H9 (cell line): ENCODE measurements at regions not wholly inside any gene's neighbourhood (a gene's known extent, or its start where the extent isn't known, plus 50 kb on each side); places are given as distances from the start of the nearest gene placed in this dataset.

ENCODE experiments used
- DNase-seq: peaks from one replicate; pipeline ENCODE4 v3.0.0-alpha.2; 2017
- H2AFZ ChIP-seq: one replicate; pipeline ENCODE4 v1.6.1; 2013; ENCODE audit warnings: mild to moderate bottlenecking, low read length, control low read depth, moderate library complexity
- H2AK5ac ChIP-seq: 2 replicates; pipeline ENCODE4 v1.6.1; 2013; ENCODE audit warnings: low read length, control low read depth, mixed read lengths; ENCODE audit not compliant: insufficient read length
- H2BK120ac ChIP-seq: one replicate; pipeline ENCODE4 v1.6.1; 2013; ENCODE audit warnings: low read depth, mild to moderate bottlenecking, low read length, control low read depth, inconsistent platforms; ENCODE audit not compliant: poor library complexity, severe bottlenecking
- H2BK12ac ChIP-seq: 2 replicates; pipeline ENCODE4 v1.6.1; 2013; ENCODE audit warnings: low read length, control low read depth, mixed read lengths, low read depth; ENCODE audit not compliant: insufficient read length
- H2BK15ac ChIP-seq: 2 replicates; pipeline ENCODE4 v1.6.1; 2013; ENCODE audit warnings: low read depth, low read length, control low read depth
- H2BK20ac ChIP-seq: one replicate; pipeline ENCODE4 v1.6.1; 2013; ENCODE audit warnings: low read depth, mild to moderate bottlenecking, low read length, control low read depth, inconsistent platforms; ENCODE audit not compliant: poor library complexity, severe bottlenecking
- H2BK5ac ChIP-seq: 2 replicates; pipeline ENCODE4 v1.6.1; 2013; ENCODE audit warnings: low read length, control low read depth, mixed read lengths; ENCODE audit not compliant: insufficient read length
- H3K14ac ChIP-seq: 2 replicates; pipeline ENCODE4 v1.6.1; 2013; ENCODE audit warnings: low read length, control low read depth; ENCODE audit not compliant: insufficient read depth
- H3K18ac ChIP-seq: 2 replicates; pipeline ENCODE4 v1.6.1; 2013; ENCODE audit warnings: low read depth, mild to moderate bottlenecking, mixed read lengths, low read length, control low read depth; ENCODE audit not compliant: insufficient read length
- H3K23ac ChIP-seq: 2 replicates; pipeline ENCODE4 v1.6.1; 2013; ENCODE audit warnings: low read length, control low read depth, mixed read lengths, low read depth; ENCODE audit not compliant: insufficient read length
- H3K23me2 ChIP-seq: 2 replicates; pipeline ENCODE4 v1.6.1; 2013; ENCODE audit warnings: low read depth, mild to moderate bottlenecking, mixed read lengths, low read length, control low read depth; ENCODE audit not compliant: insufficient read length, poor library complexity, severe bottlenecking
- H3K27ac ChIP-seq: 2 replicates; pipeline ENCODE4 v1.5.1; 2013; ENCODE audit warnings: low read length, control low read depth, mixed read lengths, low read depth; ENCODE audit not compliant: insufficient read length
- H3K27me3 ChIP-seq: 2 replicates; pipeline ENCODE4 v1.6.1; 2013; ENCODE audit warnings: low read length, control low read depth, inconsistent platforms; ENCODE audit not compliant: insufficient read depth
- H3K4ac ChIP-seq: 2 replicates; pipeline ENCODE4 v1.6.1; 2013; ENCODE audit warnings: low read depth, mild to moderate bottlenecking, control low read depth, inconsistent platforms, low read length, moderate library complexity
- H3K4me1 ChIP-seq: 2 replicates; pipeline ENCODE4 v1.6.1; 2013; ENCODE audit warnings: low read length, control low read depth, inconsistent platforms; ENCODE audit not compliant: insufficient read depth
- H3K4me2 ChIP-seq: 2 replicates; pipeline ENCODE4 v1.6.1; 2013; ENCODE audit warnings: low read length, control low read depth, mixed read lengths; ENCODE audit not compliant: insufficient read length, insufficient read depth
- H3K56ac ChIP-seq: 2 replicates; pipeline ENCODE4 v1.6.1; 2013; ENCODE audit warnings: low read depth, mild to moderate bottlenecking, mixed read lengths, low read length, control low read depth; ENCODE audit not compliant: insufficient read length
- H3K79me1 ChIP-seq: 2 replicates; pipeline ENCODE4 v1.6.1; 2013; ENCODE audit warnings: low read depth, mild to moderate bottlenecking, moderate library complexity, low read length, control low read depth, inconsistent platforms; ENCODE audit not compliant: insufficient read depth, poor library complexity, severe bottlenecking
- H3K79me2 ChIP-seq: 2 replicates; pipeline ENCODE4 v1.6.1; 2013; ENCODE audit warnings: low read length, control low read depth, inconsistent platforms; ENCODE audit not compliant: insufficient read depth
- H3K9ac ChIP-seq: 2 replicates; pipeline ENCODE4 v1.6.1; 2013; ENCODE audit warnings: low read length, control low read depth, mixed read lengths; ENCODE audit not compliant: insufficient read length; ENCODE audit errors: extremely low read depth
- H3K9me3 ChIP-seq: one replicate; pipeline ENCODE4 v1.6.1; 2013; ENCODE audit warnings: low read depth, low read length, inconsistent platforms; ENCODE audit not compliant: control insufficient read depth
- H3T11ph ChIP-seq: one replicate; pipeline ENCODE4 v1.6.1; 2013; ENCODE audit warnings: mild to moderate bottlenecking, low read length, control low read depth, inconsistent platforms
- H4K20me1 ChIP-seq: one replicate; pipeline ENCODE4 v1.6.1; 2013; ENCODE audit not compliant: control insufficient read depth, insufficient read length, insufficient read depth
- H4K5ac ChIP-seq: 2 replicates; pipeline ENCODE4 v1.6.1; 2013; ENCODE audit warnings: low read depth, mild to moderate bottlenecking, mixed read lengths, low read length, control low read depth; ENCODE audit not compliant: insufficient read length
- H4K8ac ChIP-seq: replicated peaks from 2 replicates; pipeline ENCODE4 v1.6.1; 2013; ENCODE audit warnings: low read length, control low read depth, mixed read lengths, low read depth; ENCODE audit not compliant: insufficient read length
- H4K91ac ChIP-seq: 2 replicates; pipeline ENCODE4 v1.6.1; 2013; ENCODE audit warnings: low read depth, mild to moderate bottlenecking, moderate library complexity, mixed read lengths, low read length, control low read depth; ENCODE audit not compliant: insufficient read length
- H3K27ac Mint-ChIP-seq, 3 experiments: 2 replicates in 2 of 3; 3 replicates in 1 of 3; pipeline ENCODE4 v1.8.0; 2020 to 2021; ENCODE audit warnings: mixed read lengths in 3 of 3, mild to moderate bottlenecking in 1 of 3, moderate library complexity in 1 of 3
- H3K27me3 Mint-ChIP-seq: 2 replicates; pipeline ENCODE4 v1.8.0; 2021; ENCODE audit warnings: low read depth, mild to moderate bottlenecking, moderate library complexity, mixed read lengths
- H3K36me3 Mint-ChIP-seq, 3 experiments: 2 replicates in 2 of 3; 3 replicates in 1 of 3; pipeline ENCODE4 v1.8.0; 2020 to 2021; ENCODE audit warnings: low read depth in 3 of 3, mixed read lengths in 3 of 3; ENCODE audit not compliant: insufficient read depth in 1 of 3
- H3K4me1 Mint-ChIP-seq, 2 experiments: 2 replicates each; pipeline ENCODE4 v1.8.0; 2020; ENCODE audit warnings: mixed read lengths in 2 of 2
- H3K4me3 Mint-ChIP-seq, 2 experiments: 2 replicates in 1 of 2; 3 replicates in 1 of 2; pipeline ENCODE4 v1.8.0; 2020 to 2021; ENCODE audit warnings: mild to moderate bottlenecking in 2 of 2, mixed read lengths in 2 of 2, moderate library complexity in 1 of 2
- H3K9me3 Mint-ChIP-seq, 2 experiments: 2 replicates in 1 of 2; 3 replicates in 1 of 2; pipeline ENCODE4 v1.8.0; 2020; ENCODE audit warnings: mild to moderate bottlenecking in 2 of 2, mixed read lengths in 2 of 2, moderate library complexity in 1 of 2
- WGBS: extraction: QIAGEN DNeasy Blood & Tissue Kit; methylation state at CpG from one replicate; pipeline ENCODE4 v1.1.7; 2013; ENCODE audit warnings: missing lambda C conversion rate, low lambda C conversion rate, mixed read lengths; ENCODE audit not compliant: insufficient read length; ENCODE audit errors: extremely low coverage; 5-methylcytosine and 5-hydroxymethylcytosine counted together
- TF ChIP-seq, protein P1 (sequence below): fragments of 200-600 bp; sonication (generic); conservative IDR thresholded peaks from 3 replicates; pipeline ENCODE4 v1.8.0; 2021; ENCODE audit warnings: antibody characterized with exemption, mild to moderate bottlenecking

DNA sequence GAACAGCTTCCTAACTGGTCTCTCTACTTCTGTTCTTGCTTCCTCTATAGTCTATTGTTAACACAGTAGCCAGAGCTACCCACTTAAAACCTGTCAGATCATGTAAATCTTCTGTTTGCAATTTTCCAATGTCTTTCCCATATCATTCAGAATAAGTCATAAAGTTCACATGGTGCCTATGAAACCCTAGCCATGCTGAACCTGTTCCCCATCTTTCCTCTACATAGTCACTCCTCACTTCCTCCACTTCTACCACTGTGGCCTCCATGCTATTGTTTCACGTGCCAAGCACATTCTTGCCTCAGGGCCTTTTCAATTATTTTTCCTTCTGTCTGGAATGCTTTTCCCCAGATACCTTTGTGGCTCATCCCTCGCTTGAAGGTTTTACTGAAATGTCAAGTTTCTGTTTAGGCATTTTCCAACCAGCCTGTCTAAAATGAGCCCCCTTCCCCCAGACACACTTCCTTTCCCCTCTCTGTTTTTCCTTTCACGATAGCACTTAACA lies 132.1 kb downstream of the DYRK2 start:
- no peak overlapping the region for H2BK15ac ChIP-seq
- H3K9ac ChIP-seq = no peak overlapping the region
- H4K91ac ChIP-seq = no peak overlapping the region
- H3K23me2 ChIP-seq = no peaks in the 10 kb centered on the region
- H3K79me1 ChIP-seq = no peaks in the 10 kb centered on the region
- H4K8ac ChIP-seq = no peak overlapping the region
- H3K27me3 Mint-ChIP-seq = no peaks in the 10 kb centered on the region
- TF ChIP-seq, protein P1, sequence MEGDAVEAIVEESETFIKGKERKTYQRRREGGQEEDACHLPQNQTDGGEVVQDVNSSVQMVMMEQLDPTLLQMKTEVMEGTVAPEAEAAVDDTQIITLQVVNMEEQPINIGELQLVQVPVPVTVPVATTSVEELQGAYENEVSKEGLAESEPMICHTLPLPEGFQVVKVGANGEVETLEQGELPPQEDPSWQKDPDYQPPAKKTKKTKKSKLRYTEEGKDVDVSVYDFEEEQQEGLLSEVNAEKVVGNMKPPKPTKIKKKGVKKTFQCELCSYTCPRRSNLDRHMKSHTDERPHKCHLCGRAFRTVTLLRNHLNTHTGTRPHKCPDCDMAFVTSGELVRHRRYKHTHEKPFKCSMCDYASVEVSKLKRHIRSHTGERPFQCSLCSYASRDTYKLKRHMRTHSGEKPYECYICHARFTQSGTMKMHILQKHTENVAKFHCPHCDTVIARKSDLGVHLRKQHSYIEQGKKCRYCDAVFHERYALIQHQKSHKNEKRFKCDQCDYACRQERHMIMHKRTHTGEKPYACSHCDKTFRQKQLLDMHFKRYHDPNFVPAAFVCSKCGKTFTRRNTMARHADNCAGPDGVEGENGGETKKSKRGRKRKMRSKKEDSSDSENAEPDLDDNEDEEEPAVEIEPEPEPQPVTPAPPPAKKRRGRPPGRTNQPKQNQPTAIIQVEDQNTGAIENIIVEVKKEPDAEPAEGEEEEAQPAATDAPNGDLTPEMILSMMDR = no peak
- H2AFZ ChIP-seq = no peak overlapping the region
- no peak overlapping the region for H2BK120ac ChIP-seq
- peaks cover 0 to 3% of the 10 kb centered on the region in 2 experiments; a peak in 2 of 5 replicates for H3K9me3 Mint-ChIP-seq
- H2BK20ac ChIP-seq = no peak overlapping the region
- H3K4me2 ChIP-seq = no peak overlapping the region
- no peak overlapping the region for H3K4me3 Mint-ChIP-seq
- no peak overlapping the region for H4K5ac ChIP-seq
- H3K27ac Mint-ChIP-seq = no peak overlapping the region
- no peak overlapping the region for H2AK5ac ChIP-seq
- no peaks in the 10 kb centered on the region for H3K4me1 ChIP-seq
- no peak overlapping the region for H3K56ac ChIP-seq
- WGBS = no CpG with 5 or more reads among the region's 3 CpGs
- no peaks in the 10 kb centered on the region for H4K20me1 ChIP-seq
- no peak overlapping the region for H3K23ac ChIP-seq
- no peak overlapping the region for H2BK12ac ChIP-seq
- H3T11ph ChIP-seq = no peak overlapping the region
- no peak overlapping the region for H3K18ac ChIP-seq
- DNase-seq = no peak
- no peak overlapping the region for H3K4ac ChIP-seq
- H3K4me1 Mint-ChIP-seq = peaks cover 4 to 6% of the 10 kb centered on the region in 2 experiments; a peak in 3 of 4 replicates
- H2BK5ac ChIP-seq = no peak overlapping the region
- no peaks in the 10 kb centered on the region for H3K9me3 ChIP-seq
- H3K14ac ChIP-seq = no peak overlapping the region
- no peaks in the 10 kb centered on the region for H3K27me3 ChIP-seq
- no peaks in the 10 kb centered on the region for H3K36me3 Mint-ChIP-seq
- H3K27ac ChIP-seq = no peak overlapping the region
- H3K79me2 ChIP-seq = no peaks in the 10 kb centered on the region
